Activated B cell treated with CpG ODN at 0.5 μM for 24 hours (primary cell): ENCODE measurements at regions not wholly inside any gene's neighbourhood (a gene's known extent, or its start where the extent isn't known, plus 50 kb on each side); places are given as distances from the start of the nearest gene placed in this dataset.

Experiments used
- ATAC-seq: fragments of 200-7000 bp; cut with Tn5 transposase; one replicate; pipeline ENCODE4 v1.10.0; 2021; ENCODE audit warnings: low read depth, mild to moderate bottlenecking, moderate library complexity
- CTCF ChIA-PET: fragments of 350-600 bp; sonication (Branson Sonifier 250); formaldehyde crosslinking; loops from one replicate; lab custom pipeline; 2021; ENCODE audit warnings: antibody characterized with exemption; lab: Charles Lee
- POLR2A ChIA-PET: fragments of 350-600 bp; sonication (Branson Sonifier 250); formaldehyde crosslinking; loops from one replicate; lab custom pipeline; 2021; ENCODE audit warnings: antibody characterized with exemption; lab: Charles Lee
- DNase-seq: peaks from one replicate; pipeline ENCODE4 v3.0.0; 2022
- H3K27ac Mint-ChIP-seq: one replicate; pipeline ENCODE4 v1.8.0; 2020; ENCODE audit warnings: mixed read lengths
- H3K27me3 Mint-ChIP-seq: one replicate; pipeline ENCODE4 v1.8.0; 2021; ENCODE audit warnings: mixed read lengths
- H3K36me3 Mint-ChIP-seq: one replicate; pipeline ENCODE4 v1.8.0; 2021; ENCODE audit warnings: low read depth, mixed read lengths
- H3K4me1 Mint-ChIP-seq: one replicate; pipeline ENCODE4 v1.8.0; 2021; ENCODE audit warnings: mixed read lengths
- H3K4me3 Mint-ChIP-seq: one replicate; pipeline ENCODE4 v1.8.0; 2020; ENCODE audit warnings: mild to moderate bottlenecking, mixed read lengths
- H3K9me3 Mint-ChIP-seq: one replicate; pipeline ENCODE4 v1.8.0; 2020; ENCODE audit warnings: mixed read lengths
- CTCF ChIP-seq: fragments of 200-600 bp; IDR thresholded peaks from one replicate; pipeline ENCODE4 v1.8.0; 2022; ENCODE audit warnings: antibody characterized with exemption, mild to moderate bottlenecking
- intact Hi-C: fragments of 100-400 bp; cut with micrococcal nuclease; formaldehyde crosslinking; loops from one replicate; pipeline ENCODE4 v1.15.1; 2024

- POLR2A ChIA-PET, result no interaction called here
Measured at GRCh38 chr11:44443836-44444769, 121.4 kb upstream of the CD82 start.

GRCh38 chr11:44444770-44445321 lies 120.6 kb upstream of the CD82 start:
- peaks cover 16% of the 10 kb centered on the region for H3K27me3 Mint-ChIP-seq

More at GRCh38 chr11:44443836-44444769, 121.4 kb upstream of the CD82 start:
- peaks cover 22% of the 10 kb centered on the region for H3K27me3 Mint-ChIP-seq
- no peak for TF ChIP-seq CTCF
- intact Hi-C loops, result no loop called here
- H3K4me3 Mint-ChIP-seq, result no peak overlapping the region
- peaks cover 8% of the 10 kb centered on the region for H3K9me3 Mint-ChIP-seq
- no peaks in the 10 kb centered on the region for H3K36me3 Mint-ChIP-seq
- no peaks in the 10 kb centered on the region for H3K4me1 Mint-ChIP-seq
- CTCF ChIA-PET, result no interaction called here
- ATAC-seq (no peak), DNase-seq (no peak)
- H3K27ac Mint-ChIP-seq, result no peak overlapping the region

GRCh38 chr11:44445500-44446365 lies 119.7 kb upstream of the CD82 start:
- intact Hi-C loops, result no loop called here
- ATAC-seq (no peak), DNase-seq (no peak)
- Mint-ChIP-seq H3K4me1 (no peaks in the 10 kb centered on the region), H3K36me3 (no peaks in the 10 kb centered on the region), H3K9me3 (peaks cover 5% of the 10 kb centered on the region), H3K27me3 (peaks cover 8% of the 10 kb centered on the region), H3K4me3 (no peak overlapping the region), H3K27ac (no peak overlapping the region)
- TF ChIP-seq CTCF, result no peak
- ChIA-PET POLR2A (no interaction called here), CTCF (no interaction called here)

More at GRCh38 chr11:44444770-44445321, 120.6 kb upstream of the CD82 start:
- Mint-ChIP-seq H3K9me3 (peaks cover 6% of the 10 kb centered on the region), H3K36me3 (no peaks in the 10 kb centered on the region), H3K27ac (no peak overlapping the region), H3K4me1 (no peaks in the 10 kb centered on the region), H3K4me3 (no peak overlapping the region)
- ATAC-seq (no peak), DNase-seq (no peak)
- ChIA-PET POLR2A (no interaction called here), CTCF (no interaction called here)
- intact Hi-C loops, result no loop called here
- TF ChIP-seq CTCF, result no peak

DNA sequence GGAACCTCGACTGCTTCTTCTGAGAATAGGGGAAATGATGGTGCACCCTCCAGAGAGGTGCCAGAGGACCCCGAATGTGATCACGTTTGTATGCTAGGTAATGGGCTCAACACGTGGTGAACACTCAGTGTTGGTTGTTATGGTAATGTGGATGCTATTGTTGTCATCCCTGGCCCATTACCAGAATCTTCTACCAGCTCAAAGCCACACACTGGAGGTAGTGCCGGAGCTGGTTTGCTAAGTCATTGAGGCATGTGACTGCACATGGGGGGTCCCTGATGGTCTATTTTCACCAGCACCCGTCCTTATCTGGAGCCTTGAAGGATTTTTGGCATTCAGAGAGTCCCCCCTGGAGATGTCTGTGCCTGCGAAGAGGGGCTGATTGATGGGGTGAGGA lies 119.1 kb upstream of the CD82 start:
- DNase-seq (no peak), ATAC-seq (no peak)
- no peak for TF ChIP-seq CTCF
- Mint-ChIP-seq H3K4me3 (no peak overlapping the region), H3K27me3 (peaks cover 8% of the 10 kb centered on the region), H3K27ac (no peak overlapping the region), H3K9me3 (peaks cover 5% of the 10 kb centered on the region), H3K4me1 (no peaks in the 10 kb centered on the region), H3K36me3 (no peaks in the 10 kb centered on the region)
- ChIA-PET POLR2A (no interaction called here), CTCF (no interaction called here)
- intact Hi-C loops, result no loop called here
